HG02884 (cell line): ENCODE measurements at regions not wholly inside any gene's neighbourhood (a gene's known extent, or its start where the extent isn't known, plus 50 kb on each side); places are given as distances from the start of the nearest gene placed in this dataset.
"Not testable (repeated sequence)": the region's sequence is repeated elsewhere in the genome, so short reads cannot be mapped to it uniquely, and the experiment has no call there.

Experiments
- ATAC-seq: cut with Tn5 transposase; IDR thresholded peaks from one replicate; pipeline ENCODE4 v1.9.1; 2021; ENCODE audit warnings: mild to moderate bottlenecking, moderate library complexity; ENCODE audit not compliant: unreplicated experiment

DNA sequence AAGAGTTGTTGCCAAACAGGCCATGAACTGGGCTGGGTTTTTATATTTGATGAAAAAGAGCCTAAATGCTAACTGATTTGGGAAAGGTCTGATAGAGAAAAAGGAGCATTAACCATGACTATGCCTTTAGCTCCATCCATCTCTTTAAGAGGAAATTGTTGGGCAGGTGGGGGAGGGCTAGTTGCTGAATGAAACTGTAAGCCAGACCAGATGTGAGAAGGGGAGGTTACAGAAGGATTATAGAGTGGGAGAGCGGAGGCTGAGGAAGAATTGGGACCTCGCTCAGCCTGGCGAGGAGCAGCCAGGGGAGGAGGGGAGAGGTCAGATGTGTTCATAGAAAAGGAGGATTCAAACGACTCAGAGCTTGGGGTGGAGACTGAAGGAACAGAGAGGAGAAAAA, 74.9 kb upstream of the OTUD4 start:
- ATAC-seq = not testable (repeated sequence)

DNA sequence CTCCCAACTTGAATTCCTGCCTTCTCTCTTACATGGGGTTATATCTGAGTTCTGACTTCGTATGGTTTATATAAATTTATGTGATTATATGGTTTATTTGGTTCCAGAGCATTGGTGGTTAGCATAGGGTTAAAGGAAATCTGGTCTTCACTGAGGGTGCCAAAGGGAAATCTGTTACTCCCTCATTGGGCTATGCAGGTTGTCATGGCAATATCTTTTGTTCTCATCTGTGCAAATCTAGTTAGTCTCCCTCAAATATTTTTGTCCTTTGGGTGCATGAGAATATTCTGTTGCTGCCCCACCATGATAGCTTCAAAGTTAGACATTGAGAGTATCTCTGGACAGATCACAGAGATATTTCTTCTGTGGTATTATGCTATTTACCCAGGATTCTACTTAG, 71.8 kb upstream of the OTUD4 start:
- ATAC-seq = no peak

GRCh38 chr4:145251391-145251790, 71.0 kb upstream of the OTUD4 start:
- no peak for ATAC-seq

DNA sequence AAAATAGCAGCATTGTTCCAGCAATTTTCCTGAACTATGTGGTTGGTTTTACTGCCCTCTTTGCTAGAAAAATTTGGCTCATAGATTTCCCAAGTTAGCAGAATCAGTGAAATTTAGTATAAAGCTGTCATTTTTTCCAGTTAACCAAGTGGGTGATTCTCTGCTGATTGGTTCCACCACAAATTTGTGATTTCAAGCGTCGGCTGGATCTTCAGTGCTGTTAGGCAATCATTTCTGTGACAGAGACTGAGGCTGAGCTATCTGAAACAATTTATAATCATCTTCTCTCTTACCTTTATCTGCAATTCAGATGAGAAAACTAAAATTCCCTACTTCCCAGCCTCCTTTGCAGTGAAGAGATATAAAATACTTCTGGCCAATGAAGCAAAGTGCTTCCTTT, 68.6 kb upstream of the OTUD4 start:
- ATAC-seq = no peak

- no peak for ATAC-seq
Observed at GRCh38 chr4:145248502-145248901, 68.1 kb upstream of the OTUD4 start.

DNA sequence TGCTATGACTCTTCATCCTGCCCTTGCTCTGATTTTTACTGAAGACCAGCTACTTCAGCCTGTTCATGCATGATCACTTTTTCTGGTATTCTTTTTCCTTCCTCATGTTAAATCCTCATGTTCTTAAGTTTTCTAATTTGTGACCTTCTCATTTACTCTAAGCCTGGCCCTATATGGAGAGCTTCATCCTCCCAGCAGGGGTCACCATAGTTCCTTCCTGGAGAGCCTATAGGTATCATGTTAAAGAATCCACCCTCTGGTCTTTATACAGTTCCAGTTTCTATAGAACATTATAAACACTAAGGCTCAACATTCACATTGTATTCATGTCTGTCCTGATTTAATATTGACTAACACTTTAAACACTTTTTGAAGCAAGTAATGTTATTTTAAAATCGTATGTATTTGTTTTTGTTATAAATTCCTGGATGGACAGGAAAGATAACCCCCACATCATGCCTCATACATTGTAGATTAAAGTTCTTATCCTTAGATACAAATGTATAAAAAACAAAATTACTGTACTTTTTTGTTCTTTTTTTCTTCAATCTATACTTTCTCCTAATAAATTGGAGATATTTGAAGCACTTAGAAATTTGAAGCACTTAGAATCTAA, 53.8 kb upstream of the OTUD4 start:
- ATAC-seq = peak; percentile 99

DNA sequence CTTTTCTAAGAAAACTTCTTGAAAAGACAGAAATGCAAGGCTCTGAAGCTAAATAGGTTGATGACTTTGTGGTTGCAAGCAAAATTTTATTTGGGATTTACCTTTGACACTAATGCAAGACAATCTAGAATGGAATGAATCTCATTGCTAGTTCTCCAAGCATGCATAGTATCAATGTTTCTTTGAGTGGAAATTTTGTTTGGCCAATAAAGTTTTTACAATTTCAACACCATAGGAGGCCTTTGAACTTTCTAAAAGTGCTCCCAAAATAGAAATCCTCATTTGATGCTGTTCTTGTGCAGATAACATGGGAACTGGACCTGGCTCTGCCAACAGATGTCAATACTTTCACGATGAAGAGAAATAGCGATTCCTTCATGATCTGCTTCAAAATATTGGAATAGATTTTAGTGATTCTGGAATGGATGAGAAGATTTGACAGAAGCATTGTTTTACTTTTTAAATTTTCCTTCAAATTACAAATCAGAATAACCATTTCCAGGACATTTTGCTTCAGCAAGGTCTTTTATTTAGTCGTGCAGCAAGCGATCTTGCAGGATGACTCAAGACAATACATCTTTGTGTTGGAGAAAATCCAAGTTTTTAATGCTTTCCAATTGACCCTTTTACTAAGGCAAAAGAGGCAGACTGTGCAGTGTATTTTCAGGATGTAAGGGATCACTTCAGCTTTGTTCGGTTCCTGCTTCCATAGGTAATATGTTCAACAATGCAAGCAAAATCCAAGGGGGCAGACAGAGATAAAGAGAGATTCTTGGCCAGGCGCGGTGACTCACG, 51.7 kb upstream of the OTUD4 start:
- ATAC-seq = no peak

DNA sequence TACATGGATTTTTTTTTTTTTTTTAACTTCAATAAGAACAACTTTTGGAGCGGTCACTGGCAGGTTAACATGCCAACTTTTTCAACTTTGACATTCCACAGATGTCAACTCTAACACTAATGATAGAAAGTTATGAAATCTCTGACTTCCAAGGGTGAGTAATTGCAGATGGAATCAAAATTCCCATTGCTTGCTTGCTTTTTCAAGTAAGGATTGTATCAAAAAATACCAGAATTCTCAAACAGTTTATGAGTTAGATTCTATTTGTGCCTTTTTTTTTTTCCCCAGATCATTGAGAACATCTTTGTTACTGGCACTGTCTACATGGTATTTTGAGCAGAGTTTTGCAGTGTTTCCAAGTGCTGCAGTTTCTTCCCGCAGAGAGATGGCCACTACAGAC, 50.3 kb upstream of the OTUD4 start:
- ATAC-seq = no peak
